ENCODE measurements at regions not wholly inside any gene's neighbourhood (a gene's known extent, or its start where the extent isn't known, plus 50 kb on each side); places are given as distances from the start of the nearest gene placed in this dataset.
A peak's percentile ranks its signal among the peaks of the same experiment; 100 is the strongest.

DNA sequence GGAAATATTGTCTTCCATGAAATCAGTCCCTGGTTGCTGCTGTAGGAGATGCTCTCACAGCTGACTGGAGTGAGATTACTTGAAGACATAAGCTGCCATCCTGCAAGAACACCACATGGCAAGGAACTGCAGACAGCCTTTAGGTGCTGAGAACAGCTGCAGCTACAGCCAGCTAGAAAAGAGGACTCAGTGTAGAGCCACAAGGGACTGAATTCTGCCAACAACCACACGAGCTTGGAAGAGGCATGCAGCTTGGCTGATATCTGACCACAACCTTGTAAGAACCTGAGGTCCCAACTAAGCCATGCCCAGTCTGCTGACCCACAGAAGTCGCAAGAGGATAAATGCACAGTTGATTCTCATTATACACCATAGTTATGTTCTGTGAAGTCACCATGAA is 181.8 kb upstream of the ARL4C start:
- Mint-ChIP-seq H3K27ac (no peak overlapping the region), H3K27me3 (ENCODE audit: low read depth) (peaks cover 16% of the 10 kb centered on the region), H3K36me3 (peaks cover 20% of the 10 kb centered on the region), H3K4me3 (no peak overlapping the region), H3K9me3 (peaks cover 33% of the 10 kb centered on the region), H3K4me1 (peaks cover 54% of the 10 kb centered on the region)
- TF ChIP-seq TCF7 (CRISPR knock-in tag; IDR thresholded peaks at IDR 0.05; ENCODE audit: low read depth) (no peak), ZNF396 (CRISPR knock-in tag; IDR thresholded peaks at IDR 0.05; ENCODE audit: borderline replicate concordance) (no peak)
- DNase-seq (ENCODE audit: low spot score) (no peak), ATAC-seq (no peak)
- POLR2A ChIA-PET, result no interaction called here
- CTCF ChIA-PET, result interaction anchor here (1.9 kb wide), 1 partner anchor 9 kb away, joined by 9 read pairs; no protein-coding TSS in a partner anchor

DNA sequence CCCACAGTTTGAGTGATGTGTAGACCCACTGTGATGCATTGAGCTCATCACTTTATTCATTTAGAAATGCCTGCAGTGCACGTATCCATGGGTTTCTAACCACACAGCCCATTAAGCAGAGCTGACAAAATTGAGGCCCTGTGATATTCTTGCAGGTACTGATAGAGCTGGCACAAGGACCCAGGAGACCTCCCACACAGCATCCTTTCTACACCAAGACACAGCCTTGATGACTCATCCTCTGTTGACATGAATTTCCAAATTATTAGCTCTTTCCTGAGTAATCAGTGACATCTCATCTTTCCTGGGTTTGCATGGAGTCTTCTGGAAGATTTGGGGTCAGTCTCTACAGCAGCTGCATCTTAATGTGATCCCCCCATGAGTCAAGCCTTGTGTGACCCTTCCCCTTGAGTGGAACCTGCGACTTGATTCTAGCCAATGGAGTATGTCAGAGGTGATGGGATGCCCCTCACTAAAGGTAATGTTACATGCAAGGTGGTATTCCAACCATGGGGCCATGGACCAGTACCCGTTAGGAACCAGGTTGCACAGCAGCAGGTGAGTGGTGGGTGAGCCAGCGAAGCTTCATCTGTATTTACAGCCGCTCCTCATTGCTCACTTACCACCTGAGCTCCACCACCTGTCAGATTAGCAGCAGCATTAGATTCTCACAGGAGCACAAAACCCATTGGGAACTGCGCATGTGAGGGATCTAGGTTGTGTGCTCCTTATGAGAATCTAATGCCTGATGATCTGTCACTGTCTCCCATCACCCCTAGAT is 181.1 kb upstream of the ARL4C start:
- CTCF ChIA-PET, result interaction anchor here (1.0 to 1.9 kb wide), 2 partner anchors 8 kb away, joined by 6 to 9 read pairs; no protein-coding TSS in a partner anchor
- Mint-ChIP-seq H3K27me3 (ENCODE audit: low read depth) (peaks cover 16% of the 10 kb centered on the region), H3K27ac (no peak overlapping the region), H3K4me3 (no peak overlapping the region), H3K9me3 (peaks cover 36% of the 10 kb centered on the region), H3K4me1 (peaks cover 46% of the 10 kb centered on the region), H3K36me3 (peaks cover 23% of the 10 kb centered on the region)
- POLR2A ChIA-PET, result no interaction called here
- no peak for ATAC-seq
- DNase-seq (ENCODE audit: low spot score), result no peak
- TF ChIP-seq ZNF121 (CRISPR knock-in tag; IDR thresholded peaks at IDR 0.05), result peak; percentile 49; the same call in 1 of the 2 replicates
- TF ChIP-seq, protein P1, sequence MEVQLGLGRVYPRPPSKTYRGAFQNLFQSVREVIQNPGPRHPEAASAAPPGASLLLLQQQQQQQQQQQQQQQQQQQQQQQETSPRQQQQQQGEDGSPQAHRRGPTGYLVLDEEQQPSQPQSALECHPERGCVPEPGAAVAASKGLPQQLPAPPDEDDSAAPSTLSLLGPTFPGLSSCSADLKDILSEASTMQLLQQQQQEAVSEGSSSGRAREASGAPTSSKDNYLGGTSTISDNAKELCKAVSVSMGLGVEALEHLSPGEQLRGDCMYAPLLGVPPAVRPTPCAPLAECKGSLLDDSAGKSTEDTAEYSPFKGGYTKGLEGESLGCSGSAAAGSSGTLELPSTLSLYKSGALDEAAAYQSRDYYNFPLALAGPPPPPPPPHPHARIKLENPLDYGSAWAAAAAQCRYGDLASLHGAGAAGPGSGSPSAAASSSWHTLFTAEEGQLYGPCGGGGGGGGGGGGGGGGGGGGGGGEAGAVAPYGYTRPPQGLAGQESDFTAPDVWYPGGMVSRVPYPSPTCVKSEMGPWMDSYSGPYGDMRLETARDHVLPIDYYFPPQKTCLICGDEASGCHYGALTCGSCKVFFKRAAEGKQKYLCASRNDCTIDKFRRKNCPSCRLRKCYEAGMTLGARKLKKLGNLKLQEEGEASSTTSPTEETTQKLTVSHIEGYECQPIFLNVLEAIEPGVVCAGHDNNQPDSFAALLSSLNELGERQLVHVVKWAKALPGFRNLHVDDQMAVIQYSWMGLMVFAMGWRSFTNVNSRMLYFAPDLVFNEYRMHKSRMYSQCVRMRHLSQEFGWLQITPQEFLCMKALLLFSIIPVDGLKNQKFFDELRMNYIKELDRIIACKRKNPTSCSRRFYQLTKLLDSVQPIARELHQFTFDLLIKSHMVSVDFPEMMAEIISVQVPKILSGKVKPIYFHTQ (CRISPR knock-in tag; IDR thresholded peaks at IDR 0.05), result no peak

DNA sequence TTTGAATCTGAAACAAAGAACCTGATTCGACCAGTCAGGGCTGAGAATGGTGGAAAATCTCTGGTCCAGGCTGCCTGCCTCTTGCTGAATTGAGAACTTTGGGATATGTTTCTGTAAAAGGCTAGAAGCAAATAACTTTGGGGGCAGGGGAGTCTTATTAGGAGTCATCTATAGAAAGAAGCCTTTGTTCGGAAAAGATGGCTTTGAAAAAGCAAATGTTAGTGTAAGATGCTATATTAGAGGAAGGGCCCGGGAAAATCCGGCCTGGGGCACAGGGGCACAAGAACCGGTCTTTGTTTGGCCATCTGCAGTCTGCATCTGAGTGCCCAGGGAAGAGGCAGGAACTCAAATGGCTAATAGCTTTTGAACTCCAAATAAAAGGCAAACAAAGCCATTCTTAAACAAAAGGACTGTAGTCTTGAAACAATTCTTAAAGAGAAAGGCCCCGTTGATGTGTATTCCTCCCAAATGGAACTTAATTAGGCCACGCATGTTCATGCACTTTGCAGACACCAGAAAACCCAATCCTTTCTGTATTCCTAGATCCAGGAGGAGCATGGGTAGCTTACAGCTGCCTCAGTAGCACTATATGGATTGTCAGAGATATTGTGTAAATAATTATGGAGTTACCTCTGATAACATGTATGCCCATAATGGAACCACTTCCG is 180.0 kb upstream of the ARL4C start:
- ATAC-seq (peak; percentile 74), DNase-seq (ENCODE audit: low spot score) (no peak)
- ChIA-PET POLR2A (no interaction called here), CTCF (interaction anchor here (1.0 kb wide), 1 partner anchor 9 kb away, joined by 6 read pairs; no protein-coding TSS in a partner anchor)
- Mint-ChIP-seq H3K27me3 (ENCODE audit: low read depth) (peaks cover 16% of the 10 kb centered on the region), H3K36me3 (peaks cover 22% of the 10 kb centered on the region), H3K9me3 (peaks cover 32% of the 10 kb centered on the region), H3K27ac (peak overlapping the region; percentile 84), H3K4me1 (peaks cover 36% of the 10 kb centered on the region), H3K4me3 (no peak overlapping the region)
- no peak for TF ChIP-seq ZNF416 (CRISPR knock-in tag; IDR thresholded peaks at IDR 0.05)
- TF ChIP-seq, protein P2, sequence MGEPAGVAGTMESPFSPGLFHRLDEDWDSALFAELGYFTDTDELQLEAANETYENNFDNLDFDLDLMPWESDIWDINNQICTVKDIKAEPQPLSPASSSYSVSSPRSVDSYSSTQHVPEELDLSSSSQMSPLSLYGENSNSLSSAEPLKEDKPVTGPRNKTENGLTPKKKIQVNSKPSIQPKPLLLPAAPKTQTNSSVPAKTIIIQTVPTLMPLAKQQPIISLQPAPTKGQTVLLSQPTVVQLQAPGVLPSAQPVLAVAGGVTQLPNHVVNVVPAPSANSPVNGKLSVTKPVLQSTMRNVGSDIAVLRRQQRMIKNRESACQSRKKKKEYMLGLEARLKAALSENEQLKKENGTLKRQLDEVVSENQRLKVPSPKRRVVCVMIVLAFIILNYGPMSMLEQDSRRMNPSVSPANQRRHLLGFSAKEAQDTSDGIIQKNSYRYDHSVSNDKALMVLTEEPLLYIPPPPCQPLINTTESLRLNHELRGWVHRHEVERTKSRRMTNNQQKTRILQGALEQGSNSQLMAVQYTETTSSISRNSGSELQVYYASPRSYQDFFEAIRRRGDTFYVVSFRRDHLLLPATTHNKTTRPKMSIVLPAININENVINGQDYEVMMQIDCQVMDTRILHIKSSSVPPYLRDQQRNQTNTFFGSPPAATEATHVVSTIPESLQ (CRISPR knock-in tag; IDR thresholded peaks at IDR 0.05), result no peak
- TF ChIP-seq, protein P3, sequence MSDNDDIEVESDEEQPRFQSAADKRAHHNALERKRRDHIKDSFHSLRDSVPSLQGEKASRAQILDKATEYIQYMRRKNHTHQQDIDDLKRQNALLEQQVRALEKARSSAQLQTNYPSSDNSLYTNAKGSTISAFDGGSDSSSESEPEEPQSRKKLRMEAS (CRISPR knock-in tag; IDR thresholded peaks at IDR 0.05), result no peak
- TF ChIP-seq, protein P4, sequence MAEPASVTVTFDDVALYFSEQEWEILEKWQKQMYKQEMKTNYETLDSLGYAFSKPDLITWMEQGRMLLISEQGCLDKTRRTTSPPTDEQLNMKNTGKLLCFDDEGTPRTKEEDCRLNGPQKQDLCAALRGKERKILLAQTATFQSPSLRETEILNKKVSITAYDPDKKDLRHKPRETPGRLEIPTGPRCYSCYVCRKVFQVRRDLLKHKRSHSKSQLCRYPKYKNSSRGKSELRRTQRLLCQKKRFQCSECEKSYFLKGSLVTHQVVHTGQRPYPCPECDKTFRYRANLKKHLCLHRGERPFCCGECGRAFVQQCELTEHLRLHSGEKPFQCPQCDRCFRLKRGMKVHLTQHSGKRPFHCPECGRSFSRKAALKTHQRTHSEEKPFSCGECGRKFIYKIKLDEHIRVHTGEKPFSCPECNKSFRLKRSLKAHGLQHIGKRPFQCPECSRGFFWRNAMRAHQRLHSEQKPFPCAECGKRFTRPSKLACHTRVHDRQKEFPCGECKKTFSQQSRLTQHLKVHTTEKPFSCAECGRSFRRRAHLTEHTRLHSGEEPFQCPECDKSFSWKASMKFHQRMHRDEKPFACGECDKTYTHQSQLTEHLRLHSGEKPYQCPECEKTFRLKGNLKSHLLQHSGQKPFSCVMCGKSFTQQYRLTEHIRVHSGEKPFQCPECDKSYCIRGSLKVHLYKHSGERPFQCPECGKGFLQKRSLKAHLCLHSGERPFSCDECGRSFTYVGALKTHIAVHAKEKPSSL (CRISPR knock-in tag; conservative IDR thresholded peaks at IDR 0.05), result no peak
- no peak for TF ChIP-seq ZNF219 (CRISPR knock-in tag; IDR thresholded peaks at IDR 0.05; ENCODE audit: borderline replicate concordance)
- TF ChIP-seq ZNF396 (CRISPR knock-in tag; IDR thresholded peaks at IDR 0.05; ENCODE audit: borderline replicate concordance), result no peak
- TF ChIP-seq, protein P5, sequence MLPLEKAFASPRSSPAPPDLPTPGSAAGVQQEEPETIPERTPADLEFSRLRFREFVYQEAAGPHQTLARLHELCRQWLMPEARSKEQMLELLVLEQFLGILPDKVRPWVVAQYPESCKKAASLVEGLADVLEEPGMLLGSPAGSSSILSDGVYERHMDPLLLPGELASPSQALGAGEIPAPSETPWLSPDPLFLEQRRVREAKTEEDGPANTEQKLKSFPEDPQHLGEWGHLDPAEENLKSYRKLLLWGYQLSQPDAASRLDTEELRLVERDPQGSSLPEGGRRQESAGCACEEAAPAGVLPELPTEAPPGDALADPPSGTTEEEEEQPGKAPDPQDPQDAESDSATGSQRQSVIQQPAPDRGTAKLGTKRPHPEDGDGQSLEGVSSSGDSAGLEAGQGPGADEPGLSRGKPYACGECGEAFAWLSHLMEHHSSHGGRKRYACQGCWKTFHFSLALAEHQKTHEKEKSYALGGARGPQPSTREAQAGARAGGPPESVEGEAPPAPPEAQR (CRISPR knock-in tag; IDR thresholded peaks at IDR 0.05), result no peak

Data from WTC11 (cell line).